GM23338 (cell line): ENCODE measurements at regions not wholly inside any gene's neighbourhood (a gene's known extent, or its start where the extent isn't known, plus 50 kb on each side); places are given as distances from the start of the nearest gene placed in this dataset.

Experiments used
- CREB1 ChIP-seq: fragments of 250-450 bp; sonication (Bioruptor Pico); IDR thresholded peaks from 2 replicates; pipeline ENCODE4 v1.5.0; 2020; ENCODE audit warnings: low read depth, mild to moderate bottlenecking, moderate library complexity
- EZH2 ChIP-seq: fragments of 200-600 bp; sonication (generic); IDR thresholded peaks from one replicate; pipeline ENCODE4 v1.8.0; 2017; ENCODE audit warnings: antibody characterized with exemption, mild to moderate bottlenecking, low read depth; ENCODE audit not compliant: unreplicated experiment
- EZH2phosphoT487 ChIP-seq: fragments of 200-600 bp; sonication (generic); IDR thresholded peaks from one replicate; pipeline ENCODE4 v1.8.1; 2018; ENCODE audit warnings: antibody characterized with exemption; ENCODE audit not compliant: unreplicated experiment
- JUNB ChIP-seq: IDR thresholded peaks from one replicate; pipeline ENCODE4 v1.6.1; 2016; ENCODE audit warnings: antibody characterized with exemption; ENCODE audit not compliant: unreplicated experiment
- NANOG ChIP-seq: IDR thresholded peaks from 2 replicates; pipeline ENCODE4 v1.6.1; 2016; ENCODE audit warnings: antibody characterized with exemption, borderline replicate concordance
- POLR2AphosphoS5 ChIP-seq: IDR thresholded peaks from 2 replicates; pipeline ENCODE4 v1.6.1; 2016; ENCODE audit warnings: antibody characterized with exemption, low read depth
- REST ChIP-seq: IDR thresholded peaks from one replicate; pipeline ENCODE4 v1.6.1; 2018; ENCODE audit warnings: antibody characterized with exemption; ENCODE audit not compliant: unreplicated experiment
- STAT1 ChIP-seq: IDR thresholded peaks from one replicate; pipeline ENCODE4 v1.6.1; 2016; ENCODE audit warnings: antibody characterized with exemption; ENCODE audit not compliant: unreplicated experiment
- ZNF114 ChIP-seq: fragments of 250-450 bp; sonication (Bioruptor Pico); IDR thresholded peaks from 2 replicates; pipeline ENCODE4 v1.5.0; 2020; ENCODE audit warnings: mild to moderate bottlenecking, moderate library complexity
- ZNF331 ChIP-seq: fragments of 250-450 bp; sonication (Bioruptor Pico); IDR thresholded peaks from 2 replicates; pipeline ENCODE4 v1.5.0; 2020; ENCODE audit warnings: low read depth, mild to moderate bottlenecking, moderate library complexity
- TF ChIP-seq, protein P1 (sequence below), 2 experiments: fragments of 200-600 bp in 1 of 2; sonication (generic) in 1 of 2; conservative IDR thresholded peaks; 2 replicates each; pipeline versions ENCODE4 v1.5.1 to v1.6.1; 2016 to 2017; ENCODE audit warnings: antibody characterized with exemption in 2 of 2, low read depth in 2 of 2, mild to moderate bottlenecking in 2 of 2, moderate library complexity in 1 of 2
- TF ChIP-seq, protein P2 (sequence below): IDR thresholded peaks from 2 replicates; pipeline ENCODE4 v1.6.1; 2016; ENCODE audit warnings: antibody characterized with exemption

DNA sequence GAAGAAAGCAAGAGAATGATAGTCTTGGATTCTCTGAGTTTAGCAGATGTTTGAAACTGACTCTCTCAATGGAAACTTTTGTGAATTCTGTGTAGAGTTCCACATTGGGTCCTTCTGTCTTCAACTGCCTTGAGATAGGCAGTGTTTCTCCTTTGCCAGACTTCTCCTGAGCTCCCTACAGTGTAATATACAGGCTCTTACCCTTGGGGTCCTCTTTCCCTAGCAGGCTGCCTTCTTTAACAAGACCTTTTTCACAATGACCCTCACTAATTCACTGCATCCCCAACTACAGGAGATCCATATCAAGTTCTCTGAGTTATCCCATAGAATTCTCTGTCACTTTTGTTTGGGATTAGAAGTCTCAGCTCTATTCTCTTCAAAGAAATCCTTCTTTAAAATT lies 513.0 kb downstream of the XIRP2 start:
- TF ChIP-seq, protein P1, sequence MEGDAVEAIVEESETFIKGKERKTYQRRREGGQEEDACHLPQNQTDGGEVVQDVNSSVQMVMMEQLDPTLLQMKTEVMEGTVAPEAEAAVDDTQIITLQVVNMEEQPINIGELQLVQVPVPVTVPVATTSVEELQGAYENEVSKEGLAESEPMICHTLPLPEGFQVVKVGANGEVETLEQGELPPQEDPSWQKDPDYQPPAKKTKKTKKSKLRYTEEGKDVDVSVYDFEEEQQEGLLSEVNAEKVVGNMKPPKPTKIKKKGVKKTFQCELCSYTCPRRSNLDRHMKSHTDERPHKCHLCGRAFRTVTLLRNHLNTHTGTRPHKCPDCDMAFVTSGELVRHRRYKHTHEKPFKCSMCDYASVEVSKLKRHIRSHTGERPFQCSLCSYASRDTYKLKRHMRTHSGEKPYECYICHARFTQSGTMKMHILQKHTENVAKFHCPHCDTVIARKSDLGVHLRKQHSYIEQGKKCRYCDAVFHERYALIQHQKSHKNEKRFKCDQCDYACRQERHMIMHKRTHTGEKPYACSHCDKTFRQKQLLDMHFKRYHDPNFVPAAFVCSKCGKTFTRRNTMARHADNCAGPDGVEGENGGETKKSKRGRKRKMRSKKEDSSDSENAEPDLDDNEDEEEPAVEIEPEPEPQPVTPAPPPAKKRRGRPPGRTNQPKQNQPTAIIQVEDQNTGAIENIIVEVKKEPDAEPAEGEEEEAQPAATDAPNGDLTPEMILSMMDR (conservative IDR thresholded peaks at IDR 0.05; ENCODE audit: low read depth in 2 of 2) = peak; percentile 21 to 44; a peak in 2 of 4 replicates
- no peak for TF ChIP-seq POLR2AphosphoS5
- TF ChIP-seq ZNF331 = no peak
- no peak for TF ChIP-seq REST
- no peak for TF ChIP-seq ZNF114
- no peak for TF ChIP-seq EZH2
- no peak for TF ChIP-seq EZH2phosphoT487
- no peak for TF ChIP-seq JUNB
- no peak for TF ChIP-seq CREB1 (CRISPR knock-in tag)
- no peak for TF ChIP-seq STAT1
- TF ChIP-seq, protein P2, sequence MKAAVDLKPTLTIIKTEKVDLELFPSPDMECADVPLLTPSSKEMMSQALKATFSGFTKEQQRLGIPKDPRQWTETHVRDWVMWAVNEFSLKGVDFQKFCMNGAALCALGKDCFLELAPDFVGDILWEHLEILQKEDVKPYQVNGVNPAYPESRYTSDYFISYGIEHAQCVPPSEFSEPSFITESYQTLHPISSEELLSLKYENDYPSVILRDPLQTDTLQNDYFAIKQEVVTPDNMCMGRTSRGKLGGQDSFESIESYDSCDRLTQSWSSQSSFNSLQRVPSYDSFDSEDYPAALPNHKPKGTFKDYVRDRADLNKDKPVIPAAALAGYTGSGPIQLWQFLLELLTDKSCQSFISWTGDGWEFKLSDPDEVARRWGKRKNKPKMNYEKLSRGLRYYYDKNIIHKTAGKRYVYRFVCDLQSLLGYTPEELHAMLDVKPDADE = no peak
- no peak for TF ChIP-seq NANOG
